ENCODE measurements at regions not wholly inside any gene's neighbourhood (a gene's known extent, or its start where the extent isn't known, plus 50 kb on each side); places are given as distances from the start of the nearest gene placed in this dataset.

DNA sequence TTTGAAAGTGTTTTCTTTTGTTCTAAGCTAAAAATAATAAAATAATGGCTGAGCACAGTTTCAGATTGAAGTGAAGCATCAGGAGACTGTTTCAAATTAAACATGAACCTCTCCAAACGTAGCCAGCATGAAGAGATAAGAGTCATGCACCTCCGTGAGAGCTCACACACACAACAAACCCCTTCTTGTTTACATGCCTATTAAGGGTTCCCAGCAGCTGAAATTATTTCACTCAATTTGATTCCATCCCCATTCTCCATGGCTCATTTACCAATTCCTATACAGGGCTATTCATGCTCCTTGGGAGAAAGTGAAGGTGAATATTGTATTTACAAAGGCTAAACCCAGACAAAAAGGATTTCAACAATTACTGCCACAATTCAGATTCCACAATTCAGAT lies 954.1 kb upstream of the INTU start:
- TF ChIP-seq, protein P1, sequence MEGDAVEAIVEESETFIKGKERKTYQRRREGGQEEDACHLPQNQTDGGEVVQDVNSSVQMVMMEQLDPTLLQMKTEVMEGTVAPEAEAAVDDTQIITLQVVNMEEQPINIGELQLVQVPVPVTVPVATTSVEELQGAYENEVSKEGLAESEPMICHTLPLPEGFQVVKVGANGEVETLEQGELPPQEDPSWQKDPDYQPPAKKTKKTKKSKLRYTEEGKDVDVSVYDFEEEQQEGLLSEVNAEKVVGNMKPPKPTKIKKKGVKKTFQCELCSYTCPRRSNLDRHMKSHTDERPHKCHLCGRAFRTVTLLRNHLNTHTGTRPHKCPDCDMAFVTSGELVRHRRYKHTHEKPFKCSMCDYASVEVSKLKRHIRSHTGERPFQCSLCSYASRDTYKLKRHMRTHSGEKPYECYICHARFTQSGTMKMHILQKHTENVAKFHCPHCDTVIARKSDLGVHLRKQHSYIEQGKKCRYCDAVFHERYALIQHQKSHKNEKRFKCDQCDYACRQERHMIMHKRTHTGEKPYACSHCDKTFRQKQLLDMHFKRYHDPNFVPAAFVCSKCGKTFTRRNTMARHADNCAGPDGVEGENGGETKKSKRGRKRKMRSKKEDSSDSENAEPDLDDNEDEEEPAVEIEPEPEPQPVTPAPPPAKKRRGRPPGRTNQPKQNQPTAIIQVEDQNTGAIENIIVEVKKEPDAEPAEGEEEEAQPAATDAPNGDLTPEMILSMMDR (IDR thresholded peaks at IDR 0.05; ENCODE audit: low read depth, low read length, missing control alignments), result no peak
- no peaks in the 10 kb centered on the region for H3K27me3 ChIP-seq (replicated peaks)
- no peaks in the 10 kb centered on the region for H3K36me3 ChIP-seq (replicated peaks)
- DNase-seq, result no peak
- no peak overlapping the region for H3K27ac ChIP-seq
- H3K4me3 ChIP-seq (ENCODE audit: low read depth, low read length), result no peak overlapping the region
- in situ Hi-C loops (cut with HindIII; ENCODE audit: low pct_ligation_motif_present, low sequenced_read_pairs), result no loop called here

DNA sequence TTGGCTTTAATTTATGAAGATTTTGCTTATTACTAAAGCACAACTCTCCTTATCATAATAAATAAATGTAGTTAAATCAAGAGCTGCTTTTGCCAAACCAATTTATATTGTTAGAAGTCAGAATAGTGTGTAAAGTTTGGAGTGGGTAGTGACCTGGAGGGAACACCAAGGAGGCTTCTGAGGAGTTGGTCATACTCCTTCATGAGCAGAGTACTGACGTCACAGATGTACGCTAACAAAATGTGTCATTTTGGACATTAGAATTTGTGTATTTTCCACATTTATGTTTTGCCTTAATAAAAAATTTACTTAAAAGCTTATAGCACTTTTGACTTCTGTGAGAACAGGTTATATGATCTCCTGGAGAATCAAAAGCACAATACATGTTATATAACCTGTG lies 953.5 kb upstream of the INTU start:
- Histone ChIP-seq H3K36me3 (replicated peaks) (no peaks in the 10 kb centered on the region), H3K27ac (no peak overlapping the region), H3K27me3 (replicated peaks) (no peaks in the 10 kb centered on the region), H3K4me3 (ENCODE audit: low read depth, low read length) (no peak overlapping the region)
- TF ChIP-seq, protein P1 (IDR thresholded peaks at IDR 0.05; ENCODE audit: low read depth, low read length, missing control alignments), result no peak
- no peak for DNase-seq
- in situ Hi-C loops (cut with HindIII; ENCODE audit: low pct_ligation_motif_present, low sequenced_read_pairs), result no loop called here

DNA sequence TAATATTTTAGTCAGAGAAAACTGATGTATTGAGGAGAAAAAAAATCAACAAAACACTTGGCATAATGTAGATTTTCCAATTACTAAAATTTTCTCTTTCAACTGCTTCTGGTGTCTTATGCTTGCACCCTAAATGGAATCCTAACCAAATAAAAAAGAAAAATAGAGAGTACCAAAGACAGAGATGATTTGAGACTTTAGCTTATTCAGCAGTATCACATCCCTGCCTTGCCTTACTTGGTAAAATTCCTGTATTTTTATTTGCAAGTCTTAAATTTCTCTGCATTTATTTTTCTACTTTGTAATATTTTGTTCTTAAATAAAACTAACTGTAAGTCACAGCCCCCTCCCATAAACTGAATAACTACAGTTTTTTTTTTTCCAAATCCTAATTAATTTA lies 950.5 kb upstream of the INTU start:
- no peaks in the 10 kb centered on the region for H3K27me3 ChIP-seq (replicated peaks)
- DNase-seq, result no peak
- TF ChIP-seq, protein P1 (IDR thresholded peaks at IDR 0.05; ENCODE audit: low read depth, low read length, missing control alignments), result no peak
- H3K27ac ChIP-seq, result no peak overlapping the region
- in situ Hi-C loops (cut with HindIII; ENCODE audit: low pct_ligation_motif_present, low sequenced_read_pairs), result no loop called here
- H3K4me3 ChIP-seq (ENCODE audit: low read depth, low read length), result no peak overlapping the region
- no peaks in the 10 kb centered on the region for H3K36me3 ChIP-seq (replicated peaks)

DNA sequence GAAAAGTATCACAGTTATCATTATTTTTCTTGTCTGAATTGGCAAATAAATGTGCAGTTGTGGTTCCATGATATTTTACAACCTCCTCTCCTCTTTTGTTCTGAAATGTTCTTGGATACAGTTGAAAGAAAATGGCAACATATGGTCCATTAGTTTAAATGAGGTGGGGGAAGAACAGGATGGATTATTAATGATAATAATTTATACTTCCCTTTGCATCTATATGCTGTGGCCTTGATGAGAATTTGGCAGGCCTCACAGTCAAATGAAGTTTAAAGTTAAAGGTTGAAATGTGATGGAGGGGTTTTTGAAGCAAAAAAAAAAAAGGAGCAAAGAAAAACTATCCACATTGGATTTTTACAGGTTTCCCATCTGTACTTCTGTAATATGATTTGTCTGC lies 946.3 kb upstream of the INTU start:
- no peak for DNase-seq
- TF ChIP-seq, protein P1 (IDR thresholded peaks at IDR 0.05; ENCODE audit: low read depth, low read length, missing control alignments), result no peak
- H3K27me3 ChIP-seq (replicated peaks), result no peaks in the 10 kb centered on the region
- H3K27ac ChIP-seq, result no peak overlapping the region
- in situ Hi-C loops (cut with HindIII; ENCODE audit: low pct_ligation_motif_present, low sequenced_read_pairs), result no loop called here
- no peak overlapping the region for H3K4me3 ChIP-seq (ENCODE audit: low read depth, low read length)
- no peaks in the 10 kb centered on the region for H3K36me3 ChIP-seq (replicated peaks)

DNA sequence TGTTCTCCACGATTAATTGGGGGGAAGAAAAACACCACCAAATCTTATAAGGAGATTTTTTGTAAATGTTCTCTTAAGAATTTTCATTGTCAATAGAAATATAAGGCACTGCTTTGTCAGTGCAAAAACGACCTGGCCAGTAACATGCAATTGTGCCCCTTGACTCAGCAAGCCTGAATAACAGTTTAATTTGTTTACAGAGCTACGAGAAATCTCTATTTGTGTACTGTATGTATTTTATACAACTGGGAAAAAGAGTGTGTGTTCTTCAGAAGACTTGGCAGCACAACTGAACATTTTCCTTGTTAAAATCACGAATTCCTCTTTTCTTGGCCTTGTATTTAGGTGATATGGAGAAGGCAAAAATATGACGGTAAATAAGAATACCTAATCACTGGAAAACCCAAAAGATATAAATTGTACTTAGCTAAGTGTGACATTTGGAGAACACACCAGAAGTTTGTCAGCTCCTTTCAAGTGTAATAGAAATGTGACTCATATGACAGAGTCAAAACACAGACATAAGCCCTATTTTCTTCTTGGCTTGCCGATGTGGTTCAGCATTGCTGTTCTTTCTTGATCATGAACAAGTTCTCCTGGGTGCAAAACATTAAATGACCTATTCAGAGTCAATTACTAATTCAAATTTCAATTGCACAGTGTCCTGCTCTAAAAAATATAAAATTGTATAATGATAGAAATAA lies 945.0 kb upstream of the INTU start:
- TF ChIP-seq, protein P1 (IDR thresholded peaks at IDR 0.05; ENCODE audit: low read depth, low read length, missing control alignments), result no peak
- no peak for DNase-seq
- H3K27ac ChIP-seq, result no peak overlapping the region
- in situ Hi-C loops (cut with HindIII; ENCODE audit: low pct_ligation_motif_present, low sequenced_read_pairs), result no loop called here
- no peaks in the 10 kb centered on the region for H3K27me3 ChIP-seq (replicated peaks)
- H3K36me3 ChIP-seq (replicated peaks), result no peaks in the 10 kb centered on the region
- H3K4me3 ChIP-seq (ENCODE audit: low read depth, low read length), result no peak overlapping the region

DNA sequence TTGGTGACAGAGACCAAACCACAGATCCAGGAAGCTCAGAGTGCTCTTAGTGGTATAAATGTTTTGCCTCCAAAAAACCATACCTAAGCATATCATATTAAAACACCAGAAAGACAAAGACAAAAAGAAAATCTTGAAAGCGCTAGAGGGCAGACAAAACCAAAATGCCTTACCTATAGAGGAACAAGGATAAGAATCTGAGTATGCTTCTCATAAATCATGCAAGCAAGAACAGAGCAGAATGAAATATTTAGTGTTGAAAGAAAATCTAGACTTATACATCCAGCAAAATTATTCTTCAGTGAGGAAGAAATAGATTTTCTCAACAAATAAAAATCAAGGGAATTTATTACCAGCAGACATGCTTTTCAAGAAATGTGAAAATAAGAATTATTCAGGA lies 941.0 kb upstream of the INTU start:
- no peak for DNase-seq
- Histone ChIP-seq H3K27me3 (replicated peaks) (no peaks in the 10 kb centered on the region), H3K27ac (no peak overlapping the region), H3K36me3 (replicated peaks) (no peaks in the 10 kb centered on the region), H3K4me3 (ENCODE audit: low read depth, low read length) (no peak overlapping the region)
- in situ Hi-C loops (cut with HindIII; ENCODE audit: low pct_ligation_motif_present, low sequenced_read_pairs), result no loop called here
- TF ChIP-seq, protein P1 (IDR thresholded peaks at IDR 0.05; ENCODE audit: low read depth, low read length, missing control alignments), result no peak
